Endothelial cell (in vitro differentiated cells): ENCODE measurements at regions not wholly inside any gene's neighbourhood (a gene's known extent, or its start where the extent isn't known, plus 50 kb on each side); places are given as distances from the start of the nearest gene placed in this dataset.
"Not testable (repeated sequence)": the region's sequence is repeated elsewhere in the genome, so short reads cannot be mapped to it uniquely, and the experiment has no call there.

Experiments
- DNase-seq: peaks from one replicate; pipeline ENCODE4 v3.0.0; 2021; ENCODE audit warnings: low spot score
- H3K27ac Mint-ChIP-seq: one replicate; pipeline ENCODE4 v1.8.0; 2021; ENCODE audit warnings: mixed read lengths, inconsistent platforms; ENCODE audit not compliant: unreplicated experiment
- H3K27me3 Mint-ChIP-seq: one replicate; pipeline ENCODE4 v1.8.0; 2021; ENCODE audit warnings: mild to moderate bottlenecking, moderate library complexity, mixed read lengths, inconsistent platforms; ENCODE audit not compliant: unreplicated experiment
- H3K36me3 Mint-ChIP-seq: one replicate; pipeline ENCODE4 v1.8.0; 2021; ENCODE audit warnings: mild to moderate bottlenecking, low read depth, mixed read lengths, inconsistent platforms; ENCODE audit not compliant: unreplicated experiment
- H3K4me1 Mint-ChIP-seq: one replicate; pipeline ENCODE4 v1.8.0; 2021; ENCODE audit warnings: mild to moderate bottlenecking, mixed read lengths, inconsistent platforms; ENCODE audit not compliant: unreplicated experiment
- H3K4me3 Mint-ChIP-seq: one replicate; pipeline ENCODE4 v1.8.0; 2021; ENCODE audit warnings: mild to moderate bottlenecking, mixed read lengths, inconsistent platforms; ENCODE audit not compliant: unreplicated experiment
- H3K9me3 Mint-ChIP-seq: one replicate; pipeline ENCODE4 v1.8.0; 2021; ENCODE audit warnings: mixed read lengths, inconsistent platforms; ENCODE audit not compliant: unreplicated experiment
- TF ChIP-seq, protein P1 (sequence below): fragments of 200-600 bp; sonication (generic); IDR thresholded peaks from one replicate; pipeline ENCODE4 v1.5.0; 2021; ENCODE audit warnings: antibody characterized with exemption; ENCODE audit not compliant: unreplicated experiment

DNA sequence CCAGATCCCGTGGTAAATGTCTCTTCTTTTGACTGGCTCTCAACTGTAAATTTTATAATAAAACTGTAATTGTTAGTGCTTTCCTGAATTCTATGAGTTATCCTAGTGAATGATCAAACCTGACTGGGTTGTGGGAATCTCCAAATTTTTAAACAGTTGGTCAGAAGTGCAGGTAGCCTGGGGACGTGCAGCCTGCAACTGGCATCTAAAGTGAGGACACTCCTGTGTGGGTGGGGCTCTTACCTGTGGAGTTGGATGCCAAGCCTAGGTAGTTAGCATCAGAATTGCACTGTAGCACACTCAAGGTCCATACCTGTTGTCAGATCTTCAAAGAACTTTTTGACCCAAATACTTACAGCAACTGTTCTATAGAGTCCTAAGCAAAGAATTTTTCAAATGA, 207.1 kb upstream of the NBEA start:
- no peaks in the 10 kb centered on the region for H3K36me3 Mint-ChIP-seq
- no peaks in the 10 kb centered on the region for H3K9me3 Mint-ChIP-seq
- H3K27ac Mint-ChIP-seq, result no peak overlapping the region
- DNase-seq, result no peak
- H3K4me1 Mint-ChIP-seq, result no peaks in the 10 kb centered on the region
- no peak overlapping the region for H3K4me3 Mint-ChIP-seq
- peaks cover 3% of the 10 kb centered on the region for H3K27me3 Mint-ChIP-seq
- TF ChIP-seq, protein P1, sequence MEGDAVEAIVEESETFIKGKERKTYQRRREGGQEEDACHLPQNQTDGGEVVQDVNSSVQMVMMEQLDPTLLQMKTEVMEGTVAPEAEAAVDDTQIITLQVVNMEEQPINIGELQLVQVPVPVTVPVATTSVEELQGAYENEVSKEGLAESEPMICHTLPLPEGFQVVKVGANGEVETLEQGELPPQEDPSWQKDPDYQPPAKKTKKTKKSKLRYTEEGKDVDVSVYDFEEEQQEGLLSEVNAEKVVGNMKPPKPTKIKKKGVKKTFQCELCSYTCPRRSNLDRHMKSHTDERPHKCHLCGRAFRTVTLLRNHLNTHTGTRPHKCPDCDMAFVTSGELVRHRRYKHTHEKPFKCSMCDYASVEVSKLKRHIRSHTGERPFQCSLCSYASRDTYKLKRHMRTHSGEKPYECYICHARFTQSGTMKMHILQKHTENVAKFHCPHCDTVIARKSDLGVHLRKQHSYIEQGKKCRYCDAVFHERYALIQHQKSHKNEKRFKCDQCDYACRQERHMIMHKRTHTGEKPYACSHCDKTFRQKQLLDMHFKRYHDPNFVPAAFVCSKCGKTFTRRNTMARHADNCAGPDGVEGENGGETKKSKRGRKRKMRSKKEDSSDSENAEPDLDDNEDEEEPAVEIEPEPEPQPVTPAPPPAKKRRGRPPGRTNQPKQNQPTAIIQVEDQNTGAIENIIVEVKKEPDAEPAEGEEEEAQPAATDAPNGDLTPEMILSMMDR, result no peak

DNA sequence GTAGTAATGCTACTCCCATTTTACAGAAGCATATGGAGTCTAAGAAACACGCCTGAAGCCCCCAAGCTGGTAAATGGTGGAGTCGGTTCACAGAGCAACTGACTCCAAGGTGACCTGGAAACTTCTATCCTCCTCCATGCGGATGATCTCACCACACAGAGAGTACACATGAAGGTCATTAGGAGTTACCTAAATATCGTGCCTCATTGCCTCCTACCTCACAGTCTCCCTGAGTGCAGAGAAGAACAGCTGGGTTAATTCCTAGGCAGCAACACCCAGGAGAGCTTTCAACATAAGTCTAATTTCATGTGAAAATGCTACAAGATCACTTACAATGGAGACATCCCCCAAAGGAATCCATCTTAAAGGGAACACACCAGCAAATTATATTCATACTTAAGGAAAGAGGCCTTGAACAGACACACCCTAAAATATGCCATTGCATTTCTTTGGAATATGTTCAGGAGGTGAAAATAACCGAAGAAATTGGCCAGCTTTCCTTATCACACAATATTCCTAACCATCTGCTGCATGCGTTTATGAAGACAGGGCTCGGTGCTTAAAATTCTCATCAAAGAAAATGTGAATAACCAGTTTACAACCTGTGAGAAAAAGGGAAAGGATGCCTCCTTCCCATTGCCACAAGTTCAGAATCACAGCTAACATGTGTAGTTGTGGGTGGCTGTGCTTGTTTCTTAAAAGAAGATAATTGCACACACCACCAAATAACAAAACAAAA, 203.6 kb upstream of the NBEA start:
- H3K4me1 Mint-ChIP-seq, result no peaks in the 10 kb centered on the region
- TF ChIP-seq, protein P1, result no peak
- H3K36me3 Mint-ChIP-seq, result no peaks in the 10 kb centered on the region
- no peak overlapping the region for H3K27ac Mint-ChIP-seq
- H3K4me3 Mint-ChIP-seq, result no peak overlapping the region
- DNase-seq, result no peak
- H3K9me3 Mint-ChIP-seq, result no peaks in the 10 kb centered on the region
- peaks cover 3% of the 10 kb centered on the region for H3K27me3 Mint-ChIP-seq

DNA sequence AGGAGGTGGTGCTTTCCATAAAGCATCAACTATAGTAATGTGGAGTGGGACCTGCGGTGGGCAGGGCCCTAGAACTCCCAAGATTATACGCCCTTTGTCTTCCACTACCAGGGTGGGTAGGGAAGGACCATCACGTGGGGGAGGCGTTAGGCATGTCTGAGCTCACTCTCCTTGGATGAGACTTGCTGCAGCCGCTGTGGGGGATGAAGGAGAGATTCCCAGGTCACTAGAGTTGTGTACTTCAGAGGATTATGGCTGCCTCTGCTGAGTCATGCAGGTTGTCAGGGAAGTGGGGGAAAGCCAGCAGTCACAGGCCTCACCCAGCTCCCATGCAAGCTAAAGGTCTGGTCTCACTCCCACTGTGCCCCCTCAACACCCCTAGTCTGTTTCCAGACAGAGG, 195.0 kb upstream of the NBEA start:
- not testable (repeated sequence) for DNase-seq, H3K4me1 Mint-ChIP-seq, H3K36me3 Mint-ChIP-seq, H3K27ac Mint-ChIP-seq, H3K27me3 Mint-ChIP-seq, H3K9me3 Mint-ChIP-seq, H3K4me3 Mint-ChIP-seq

DNA sequence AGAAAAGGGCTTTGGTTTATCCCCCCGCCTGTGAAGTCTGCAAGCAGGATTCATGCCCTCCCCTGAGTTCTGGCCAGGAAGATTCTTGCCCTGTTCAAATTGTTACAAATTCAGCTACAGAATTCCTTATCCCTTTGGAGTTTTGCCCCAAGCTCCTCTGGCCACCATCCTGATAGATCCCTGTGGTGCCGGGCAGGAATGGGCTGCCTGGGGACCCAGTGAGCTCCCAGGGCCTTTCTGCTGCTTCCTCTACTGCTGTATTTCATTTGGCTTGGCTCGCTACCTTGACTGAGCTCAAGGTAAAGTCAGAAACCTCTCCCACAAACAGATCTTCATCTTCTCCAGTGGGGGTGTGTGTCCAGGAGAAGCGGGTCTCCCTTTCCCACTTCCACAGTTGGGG, 194.6 kb upstream of the NBEA start:
- Mint-ChIP-seq H3K4me3 (no peak overlapping the region), H3K9me3 (no peaks in the 10 kb centered on the region), H3K4me1 (no peaks in the 10 kb centered on the region), H3K27me3 (no peaks in the 10 kb centered on the region), H3K27ac (no peak overlapping the region), H3K36me3 (no peaks in the 10 kb centered on the region)
- DNase-seq, result no peak
- TF ChIP-seq, protein P1, result no peak

DNA sequence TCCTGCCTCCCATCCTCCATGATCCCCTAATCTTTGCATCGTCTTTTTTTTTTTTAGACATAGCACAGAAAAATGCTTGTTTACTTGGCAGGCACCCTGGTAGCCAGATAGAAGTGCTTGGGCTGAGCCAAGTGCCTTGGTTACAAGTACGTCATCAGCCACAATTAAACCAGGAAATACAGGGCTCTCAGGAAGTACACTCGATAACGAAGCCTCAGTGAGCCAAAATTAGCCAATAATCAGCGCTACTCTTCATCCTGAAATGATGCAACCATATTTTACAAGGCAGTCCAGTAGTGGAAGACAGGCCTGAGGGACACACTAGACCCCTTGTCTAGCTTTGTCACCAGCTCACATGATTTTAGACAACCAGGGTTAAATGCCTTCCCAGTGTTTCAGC, 194.0 kb upstream of the NBEA start:
- H3K27ac Mint-ChIP-seq, result no peak overlapping the region
- no peak for DNase-seq
- H3K27me3 Mint-ChIP-seq, result no peaks in the 10 kb centered on the region
- no peaks in the 10 kb centered on the region for H3K9me3 Mint-ChIP-seq
- no peak overlapping the region for H3K4me3 Mint-ChIP-seq
- no peaks in the 10 kb centered on the region for H3K36me3 Mint-ChIP-seq
- H3K4me1 Mint-ChIP-seq, result no peaks in the 10 kb centered on the region
- TF ChIP-seq, protein P1, result no peak
